SU-DHL-6 (cell line): ENCODE measurements at regions not wholly inside any gene's neighbourhood (a gene's known extent, or its start where the extent isn't known, plus 50 kb on each side); places are given as distances from the start of the nearest gene placed in this dataset.

Experiments used
- CTCF ChIP-seq: fragments of 200-600 bp; sonication (generic); IDR thresholded peaks from one replicate; pipeline ENCODE4 v1.5.1; 2017; ENCODE audit warnings: antibody characterized with exemption, mild to moderate bottlenecking, low read length, moderate library complexity; ENCODE audit not compliant: insufficient read depth, poor library complexity, severe bottlenecking
- EZH2phosphoT487 ChIP-seq: fragments of 200-600 bp; sonication (generic), shearing (Covaris generic); conservative IDR thresholded peaks from 2 replicates; pipeline ENCODE4 v1.6.1; 2018; ENCODE audit warnings: mild to moderate bottlenecking, antibody characterized with exemption, low read length, moderate library complexity, mixed read lengths

GRCh38 chr2:8031370-8031769 lies 650.5 kb upstream of the ID2 start:
- TF ChIP-seq EZH2phosphoT487 (no peak), CTCF (no peak)
